Liver (tissue), 7 donors: ENCODE measurements at regions not wholly inside any gene's neighbourhood (a gene's known extent, or its start where the extent isn't known, plus 50 kb on each side); places are given as distances from the start of the nearest gene placed in this dataset.

Source experiments
- DNase-seq: peaks from one replicate; pipeline ENCODE4 v3.0.0-alpha.2; 2017; ENCODE audit warnings: low spot score
- H3K27ac ChIP-seq, 2 donors: one replicate each; pipeline ENCODE4 v1.7.0; 2013; ENCODE audit warnings: inconsistent platforms in 2 of 2, low read length in 2 of 2, control low read depth in 1 of 2, low read depth in 1 of 2, mild to moderate bottlenecking in 1 of 2
- H3K27me3 ChIP-seq, 4 donors: one replicate each; pipeline versions ENCODE4 v1.6.1 to v1.7.0; 2013; ENCODE audit warnings: low read length in 3 of 4, inconsistent platforms in 1 of 4, mild to moderate bottlenecking in 1 of 4, moderate library complexity in 1 of 4; ENCODE audit not compliant: control insufficient read depth in 4 of 4, insufficient read depth in 4 of 4
- H3K36me3 ChIP-seq, 4 donors: one replicate each; pipeline versions ENCODE4 v1.6.1 to v1.7.0; 2013; ENCODE audit warnings: low read length in 3 of 4, mild to moderate bottlenecking in 3 of 4, low read depth in 1 of 4, moderate library complexity in 1 of 4; ENCODE audit not compliant: control insufficient read depth in 4 of 4, insufficient read depth in 3 of 4
- H3K4me1 ChIP-seq, 4 donors: one replicate each; pipeline versions ENCODE4 v1.6.1 to v1.7.0; 2013; ENCODE audit warnings: low read length in 3 of 4, mild to moderate bottlenecking in 3 of 4, moderate library complexity in 1 of 4; ENCODE audit not compliant: control insufficient read depth in 4 of 4, insufficient read depth in 4 of 4
- H3K4me3 ChIP-seq, 3 donors: one replicate each; pipeline versions ENCODE4 v1.6.1 to v1.7.0; 2013; ENCODE audit warnings: low read length in 3 of 3, control low read depth in 1 of 3, low read depth in 1 of 3, mild to moderate bottlenecking in 1 of 3
- H3K9ac ChIP-seq, 2 donors: one replicate each; pipeline ENCODE4 v1.7.0; 2013; ENCODE audit warnings: low read length in 2 of 2, mild to moderate bottlenecking in 2 of 2, moderate library complexity in 2 of 2, control low read depth in 1 of 2, low read depth in 1 of 2
- H3K9me3 ChIP-seq, 4 donors: one replicate each; pipeline versions ENCODE4 v1.6.1 to v1.7.0; 2013; ENCODE audit warnings: low read length in 3 of 4; ENCODE audit not compliant: control insufficient read depth in 4 of 4
- EGR1 ChIP-seq, 2 donors: IDR thresholded peaks; 2 replicates each; pipeline ENCODE4 v1.6.1; 2016 to 2018; ENCODE audit warnings: antibody characterized with exemption in 2 of 2, low read depth in 2 of 2
- FOXA1 ChIP-seq: IDR thresholded peaks from 2 replicates; pipeline ENCODE4 v1.6.1; 2016; ENCODE audit warnings: antibody characterized with exemption
- FOXA2 ChIP-seq: IDR thresholded peaks from 2 replicates; pipeline ENCODE4 v1.6.1; 2016; ENCODE audit warnings: antibody characterized with exemption
- GABPA ChIP-seq, 2 donors: IDR thresholded peaks in 1 of 2; conservative IDR thresholded peaks in 1 of 2; 2 replicates each; pipeline ENCODE4 v1.6.1; 2016; ENCODE audit warnings: antibody characterized with exemption in 2 of 2, mild to moderate bottlenecking in 1 of 2, moderate library complexity in 1 of 2
- HNF4A ChIP-seq, 2 donors: conservative IDR thresholded peaks; 2 replicates each; pipeline ENCODE4 v1.6.1; 2016; ENCODE audit warnings: antibody characterized with exemption in 2 of 2, mild to moderate bottlenecking in 2 of 2
- HNF4G ChIP-seq: IDR thresholded peaks from 2 replicates; pipeline ENCODE4 v1.6.1; 2016; ENCODE audit warnings: antibody characterized with exemption
- NR2F2 ChIP-seq: IDR thresholded peaks from 2 replicates; pipeline ENCODE4 v1.6.1; 2016; ENCODE audit warnings: antibody characterized with exemption
- RXRA ChIP-seq, 2 donors: IDR thresholded peaks; 2 replicates each; pipeline ENCODE4 v1.6.1; 2017 to 2018; ENCODE audit warnings: antibody characterized with exemption in 2 of 2, mild to moderate bottlenecking in 1 of 2
- TAF1 ChIP-seq: conservative IDR thresholded peaks from 2 replicates; pipeline ENCODE4 v1.6.1; 2016; ENCODE audit warnings: antibody characterized with exemption, mild to moderate bottlenecking
- YY1 ChIP-seq: IDR thresholded peaks from 2 replicates; pipeline ENCODE4 v1.6.1; 2016; ENCODE audit warnings: antibody characterized with exemption, mild to moderate bottlenecking
- WGBS: extraction: QIAGEN DNeasy Blood & Tissue Kit; methylation state at CpG from one replicate; pipeline ENCODE4 v1.1.7; 2013; 5-methylcytosine and 5-hydroxymethylcytosine counted together
- TF ChIP-seq, protein P1 (sequence below): IDR thresholded peaks from 2 replicates; pipeline ENCODE4 v1.6.1; 2016; ENCODE audit warnings: antibody characterized with exemption
- TF ChIP-seq, protein P2 (sequence below): IDR thresholded peaks from 2 replicates; pipeline ENCODE4 v1.6.1; 2016; ENCODE audit warnings: antibody characterized with exemption
- TF ChIP-seq, protein P3 (sequence below): IDR thresholded peaks from 2 replicates; pipeline ENCODE4 v1.6.1; 2016; ENCODE audit warnings: antibody characterized with exemption
- TF ChIP-seq, protein P4 (sequence below): IDR thresholded peaks from 2 replicates; pipeline ENCODE4 v1.6.1; 2016; ENCODE audit warnings: antibody characterized with exemption, mild to moderate bottlenecking
- donor health status: healthy.
- donor health status: healthy.
- donor health status: healthy.
- donor health status: healthy.

DNA sequence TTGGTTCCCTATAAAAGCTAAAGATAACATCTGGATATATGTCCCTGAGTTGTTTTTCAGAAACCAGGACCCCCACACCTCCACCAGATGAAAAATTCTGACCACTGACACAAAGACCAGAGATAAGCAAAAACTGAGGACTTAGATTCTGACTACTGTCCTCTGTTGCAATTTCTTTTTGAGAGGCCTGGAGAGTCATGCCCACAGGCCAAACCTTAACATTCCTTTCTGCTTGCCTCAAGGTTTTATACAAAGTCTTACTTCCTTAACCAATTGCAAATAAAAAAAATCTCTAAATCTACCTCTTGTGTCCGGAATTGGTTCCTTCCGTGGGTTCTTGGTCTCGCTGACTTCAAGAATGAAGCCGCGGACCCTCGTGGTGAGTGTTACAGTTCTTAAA, 228.5 kb downstream of the ABCC12 start:
- no peak overlapping the region for H3K4me3 ChIP-seq
- TF ChIP-seq FOXA1 (no peak), EGR1 (IDR thresholded peaks at IDR 0.05; ENCODE audit: low read depth in 2 of 2) (no peak), RXRA (IDR thresholded peaks at IDR 0.05) (no peak), NR2F2 (no peak), HNF4G (no peak)
- TF ChIP-seq, protein P1, sequence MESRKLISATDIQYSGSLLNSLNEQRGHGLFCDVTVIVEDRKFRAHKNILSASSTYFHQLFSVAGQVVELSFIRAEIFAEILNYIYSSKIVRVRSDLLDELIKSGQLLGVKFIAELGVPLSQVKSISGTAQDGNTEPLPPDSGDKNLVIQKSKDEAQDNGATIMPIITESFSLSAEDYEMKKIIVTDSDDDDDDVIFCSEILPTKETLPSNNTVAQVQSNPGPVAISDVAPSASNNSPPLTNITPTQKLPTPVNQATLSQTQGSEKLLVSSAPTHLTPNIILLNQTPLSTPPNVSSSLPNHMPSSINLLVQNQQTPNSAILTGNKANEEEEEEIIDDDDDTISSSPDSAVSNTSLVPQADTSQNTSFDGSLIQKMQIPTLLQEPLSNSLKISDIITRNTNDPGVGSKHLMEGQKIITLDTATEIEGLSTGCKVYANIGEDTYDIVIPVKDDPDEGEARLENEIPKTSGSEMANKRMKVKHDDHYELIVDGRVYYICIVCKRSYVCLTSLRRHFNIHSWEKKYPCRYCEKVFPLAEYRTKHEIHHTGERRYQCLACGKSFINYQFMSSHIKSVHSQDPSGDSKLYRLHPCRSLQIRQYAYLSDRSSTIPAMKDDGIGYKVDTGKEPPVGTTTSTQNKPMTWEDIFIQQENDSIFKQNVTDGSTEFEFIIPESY, result no peak
- TF ChIP-seq, protein P2, sequence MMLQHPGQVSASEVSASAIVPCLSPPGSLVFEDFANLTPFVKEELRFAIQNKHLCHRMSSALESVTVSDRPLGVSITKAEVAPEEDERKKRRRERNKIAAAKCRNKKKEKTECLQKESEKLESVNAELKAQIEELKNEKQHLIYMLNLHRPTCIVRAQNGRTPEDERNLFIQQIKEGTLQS, result no peak
- DNase-seq, result no peak
- H3K27ac ChIP-seq, result no peak overlapping the region
- no peaks in the 10 kb centered on the region for H3K4me1 ChIP-seq
- no peak overlapping the region for H3K9ac ChIP-seq
- WGBS, result 93% methylated on average over 6 of the region's 6 CpGs
- H3K27me3 ChIP-seq, result no peaks in the 10 kb centered on the region
- H3K9me3 ChIP-seq, result no peaks in the 10 kb centered on the region
- no peaks in the 10 kb centered on the region for H3K36me3 ChIP-seq

DNA sequence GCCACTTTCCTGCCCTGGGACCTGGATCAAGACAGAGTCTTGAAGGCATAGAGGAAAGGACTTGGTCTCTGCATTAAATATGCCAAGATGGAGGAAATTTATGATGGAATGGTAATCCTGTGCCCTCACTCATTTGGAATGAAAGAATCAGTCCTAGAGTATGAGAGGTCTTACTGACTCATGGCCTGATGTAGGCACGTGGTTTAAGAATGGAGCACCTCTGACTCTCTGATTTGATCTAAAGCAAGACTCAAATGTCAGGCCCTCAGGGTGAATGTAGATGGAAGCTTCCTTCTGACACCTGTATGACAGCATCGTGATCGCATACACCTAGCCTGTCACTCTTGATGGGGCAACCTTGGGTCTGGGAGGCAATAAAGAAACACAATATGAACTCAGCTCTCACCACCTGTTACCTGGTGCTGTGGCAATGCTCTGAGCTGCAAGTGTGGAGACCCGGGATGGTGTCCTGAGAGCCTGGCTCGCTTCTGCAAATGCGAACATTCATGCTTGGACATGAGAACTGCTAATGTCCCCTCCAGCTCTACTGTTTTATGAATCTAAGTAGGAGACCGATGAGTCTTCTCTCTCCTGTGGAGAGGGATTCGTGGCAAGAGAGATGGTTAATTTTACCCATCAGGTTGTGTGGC, 229.9 kb downstream of the ABCC12 start:
- H3K9me3 ChIP-seq, result no peaks in the 10 kb centered on the region
- TF ChIP-seq, protein P3, sequence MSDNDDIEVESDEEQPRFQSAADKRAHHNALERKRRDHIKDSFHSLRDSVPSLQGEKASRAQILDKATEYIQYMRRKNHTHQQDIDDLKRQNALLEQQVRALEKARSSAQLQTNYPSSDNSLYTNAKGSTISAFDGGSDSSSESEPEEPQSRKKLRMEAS, result no peak
- TF ChIP-seq EGR1 (IDR thresholded peaks at IDR 0.05; ENCODE audit: low read depth in 2 of 2), result no peak
- TF ChIP-seq, protein P4, sequence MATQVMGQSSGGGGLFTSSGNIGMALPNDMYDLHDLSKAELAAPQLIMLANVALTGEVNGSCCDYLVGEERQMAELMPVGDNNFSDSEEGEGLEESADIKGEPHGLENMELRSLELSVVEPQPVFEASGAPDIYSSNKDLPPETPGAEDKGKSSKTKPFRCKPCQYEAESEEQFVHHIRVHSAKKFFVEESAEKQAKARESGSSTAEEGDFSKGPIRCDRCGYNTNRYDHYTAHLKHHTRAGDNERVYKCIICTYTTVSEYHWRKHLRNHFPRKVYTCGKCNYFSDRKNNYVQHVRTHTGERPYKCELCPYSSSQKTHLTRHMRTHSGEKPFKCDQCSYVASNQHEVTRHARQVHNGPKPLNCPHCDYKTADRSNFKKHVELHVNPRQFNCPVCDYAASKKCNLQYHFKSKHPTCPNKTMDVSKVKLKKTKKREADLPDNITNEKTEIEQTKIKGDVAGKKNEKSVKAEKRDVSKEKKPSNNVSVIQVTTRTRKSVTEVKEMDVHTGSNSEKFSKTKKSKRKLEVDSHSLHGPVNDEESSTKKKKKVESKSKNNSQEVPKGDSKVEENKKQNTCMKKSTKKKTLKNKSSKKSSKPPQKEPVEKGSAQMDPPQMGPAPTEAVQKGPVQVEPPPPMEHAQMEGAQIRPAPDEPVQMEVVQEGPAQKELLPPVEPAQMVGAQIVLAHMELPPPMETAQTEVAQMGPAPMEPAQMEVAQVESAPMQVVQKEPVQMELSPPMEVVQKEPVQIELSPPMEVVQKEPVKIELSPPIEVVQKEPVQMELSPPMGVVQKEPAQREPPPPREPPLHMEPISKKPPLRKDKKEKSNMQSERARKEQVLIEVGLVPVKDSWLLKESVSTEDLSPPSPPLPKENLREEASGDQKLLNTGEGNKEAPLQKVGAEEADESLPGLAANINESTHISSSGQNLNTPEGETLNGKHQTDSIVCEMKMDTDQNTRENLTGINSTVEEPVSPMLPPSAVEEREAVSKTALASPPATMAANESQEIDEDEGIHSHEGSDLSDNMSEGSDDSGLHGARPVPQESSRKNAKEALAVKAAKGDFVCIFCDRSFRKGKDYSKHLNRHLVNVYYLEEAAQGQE, result no peak
- no peak for TF ChIP-seq RXRA (IDR thresholded peaks at IDR 0.05)
- no peak for TF ChIP-seq YY1
- TF ChIP-seq HNF4A (conservative IDR thresholded peaks at IDR 0.05), result no peak
- no peak for TF ChIP-seq TAF1
- TF ChIP-seq FOXA2, result no peak
- TF ChIP-seq NR2F2, result no peak
- TF ChIP-seq GABPA (IDR thresholded peaks at IDR 0.05 in 1 of 2, conservative IDR thresholded peaks at IDR 0.05 in 1 of 2), result no peak
- 86% methylated on average over 8 of the region's 8 CpGs for WGBS
- no peak overlapping the region for H3K4me3 ChIP-seq
- no peaks in the 10 kb centered on the region for H3K36me3 ChIP-seq
- no peaks in the 10 kb centered on the region for H3K27me3 ChIP-seq
- H3K27ac ChIP-seq, result no peak overlapping the region
- no peak overlapping the region for H3K9ac ChIP-seq
- no peaks in the 10 kb centered on the region for H3K4me1 ChIP-seq
- no peak for DNase-seq
